ENCODE measurements at regions not wholly inside any gene's neighbourhood (a gene's known extent, or its start where the extent isn't known, plus 50 kb on each side); places are given as distances from the start of the nearest gene placed in this dataset.

DNA sequence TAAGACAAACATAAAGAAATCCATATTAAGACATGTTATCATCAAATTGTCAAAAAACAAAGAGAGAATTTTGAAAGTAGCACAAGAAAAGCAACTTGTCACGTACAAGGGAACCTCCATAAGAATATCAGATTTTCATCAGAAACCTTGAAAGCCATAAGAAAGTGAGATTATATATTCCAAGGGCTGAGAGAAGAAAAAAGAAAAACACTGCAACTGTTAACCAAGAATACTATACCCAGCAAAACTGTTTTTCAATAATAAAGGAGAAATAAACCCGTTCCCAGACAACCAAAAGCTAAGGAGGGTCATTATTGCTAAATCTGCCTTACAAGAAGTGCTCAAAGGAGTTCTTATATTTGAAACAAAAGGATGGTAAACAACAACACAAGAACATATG, 94.7 kb upstream of the TSPAN8 start:
- TF ChIP-seq, protein P1, sequence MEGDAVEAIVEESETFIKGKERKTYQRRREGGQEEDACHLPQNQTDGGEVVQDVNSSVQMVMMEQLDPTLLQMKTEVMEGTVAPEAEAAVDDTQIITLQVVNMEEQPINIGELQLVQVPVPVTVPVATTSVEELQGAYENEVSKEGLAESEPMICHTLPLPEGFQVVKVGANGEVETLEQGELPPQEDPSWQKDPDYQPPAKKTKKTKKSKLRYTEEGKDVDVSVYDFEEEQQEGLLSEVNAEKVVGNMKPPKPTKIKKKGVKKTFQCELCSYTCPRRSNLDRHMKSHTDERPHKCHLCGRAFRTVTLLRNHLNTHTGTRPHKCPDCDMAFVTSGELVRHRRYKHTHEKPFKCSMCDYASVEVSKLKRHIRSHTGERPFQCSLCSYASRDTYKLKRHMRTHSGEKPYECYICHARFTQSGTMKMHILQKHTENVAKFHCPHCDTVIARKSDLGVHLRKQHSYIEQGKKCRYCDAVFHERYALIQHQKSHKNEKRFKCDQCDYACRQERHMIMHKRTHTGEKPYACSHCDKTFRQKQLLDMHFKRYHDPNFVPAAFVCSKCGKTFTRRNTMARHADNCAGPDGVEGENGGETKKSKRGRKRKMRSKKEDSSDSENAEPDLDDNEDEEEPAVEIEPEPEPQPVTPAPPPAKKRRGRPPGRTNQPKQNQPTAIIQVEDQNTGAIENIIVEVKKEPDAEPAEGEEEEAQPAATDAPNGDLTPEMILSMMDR (IDR thresholded peaks at IDR 0.05; ENCODE audit: extremely low read depth in 1 of 2, insufficient read depth in 1 of 2, low read depth in 1 of 2, low read length in 2 of 2), result no peak
- no peak for TF ChIP-seq POLR2AphosphoS5 (IDR thresholded peaks at IDR 0.05; ENCODE audit: insufficient read depth, low read depth, low read length)
- no peak for TF ChIP-seq POLR2A (IDR thresholded peaks at IDR 0.05; ENCODE audit: low read depth, low read length)
- no peak for TF ChIP-seq GATA2 (IDR thresholded peaks at IDR 0.05; ENCODE audit: insufficient read depth, insufficient read length, low read depth, low read length)
